GM12891 (cell line): ENCODE measurements at regions not wholly inside any gene's neighbourhood (a gene's known extent, or its start where the extent isn't known, plus 50 kb on each side); places are given as distances from the start of the nearest gene placed in this dataset.
"Not testable (repeated sequence)": the region's sequence is repeated elsewhere in the genome, so short reads cannot be mapped to it uniquely, and the experiment has no call there.

Source experiments
- POLR2A ChIP-seq: IDR thresholded peaks from 2 replicates; pipeline ENCODE4 v1.6.1; 2011; ENCODE audit warnings: low read depth, low read length, control low read depth
- SPI1 ChIP-seq: IDR thresholded peaks from 2 replicates; pipeline ENCODE4 v1.6.1; 2011; ENCODE audit warnings: low read depth, low read length, control low read depth

GRCh38 chr6:112528306-112528705 is 181.2 kb downstream of the RFPL4B start:
- not testable (repeated sequence) for TF ChIP-seq POLR2A, SPI1
